AG04450 (cell line): ENCODE measurements at regions not wholly inside any gene's neighbourhood (a gene's known extent, or its start where the extent isn't known, plus 50 kb on each side); places are given as distances from the start of the nearest gene placed in this dataset.

ENCODE experiments used
- CTCF ChIA-PET: fragments of 300-600, 350-600 bp; formaldehyde crosslinking; extraction: SDS; loops from one replicate; lab custom pipeline; 2022; ENCODE audit warnings: antibody characterized with exemption, inconsistent platforms; lab: Charles Lee
- POLR2A ChIA-PET: fragments of 350-600 bp; formaldehyde crosslinking; extraction: SDS; loops from one replicate; lab custom pipeline; 2021; ENCODE audit warnings: antibody characterized with exemption, inconsistent platforms; lab: Yijun Ruan, JAX
- DNase-seq: peaks from one replicate; pipeline ENCODE4 v3.0.0-alpha.2; 2011; ENCODE audit warnings: low read depth, low spot score
- H3K27ac ChIP-seq: one replicate; pipeline ENCODE4 v1.5.1; 2012; ENCODE audit warnings: low read depth, low read length, control low read depth
- H3K27me3 ChIP-seq: one replicate; pipeline ENCODE4 v1.6.0; 2012; ENCODE audit warnings: low read length; ENCODE audit not compliant: control insufficient read depth, insufficient read depth
- H3K4me3 ChIP-seq: 2 replicates; pipeline ENCODE4 v1.5.1; 2011; ENCODE audit warnings: mild to moderate bottlenecking, low read depth, low read length, control low read depth
- H3K9me3 ChIP-seq: 2 replicates; pipeline ENCODE4 v1.5.1; 2012; ENCODE audit warnings: low read length; ENCODE audit not compliant: control insufficient read depth, insufficient read depth
- CTCF ChIP-seq: IDR thresholded peaks from 2 replicates; pipeline ENCODE4 v1.5.1; 2011; ENCODE audit warnings: low read depth, low read length, control low read depth, inconsistent platforms

GRCh38 chr5:133818869-133819600 lies 149.4 kb downstream of the C5orf15 start:
- H3K27ac ChIP-seq, result no peak overlapping the region
- H3K4me3 ChIP-seq, result no peak overlapping the region
- ChIA-PET CTCF (no interaction called here), POLR2A (no interaction called here)
- TF ChIP-seq CTCF, result no peak
- DNase-seq, result no peak
- peaks cover 9% of the 10 kb centered on the region for H3K27me3 ChIP-seq
- no peaks in the 10 kb centered on the region for H3K9me3 ChIP-seq

- TF ChIP-seq CTCF, result no peak
- POLR2A ChIA-PET, result no interaction called here
- H3K27me3 ChIP-seq, result peaks cover 9% of the 10 kb centered on the region
- no peak overlapping the region for H3K4me3 ChIP-seq
- no peak overlapping the region for H3K27ac ChIP-seq
- DNase-seq, result no peak
- CTCF ChIA-PET, result no interaction called here
- H3K9me3 ChIP-seq, result no peaks in the 10 kb centered on the region
These were observed 150.4 kb downstream of the C5orf15 start for GRCh38 chr5:133818031-133818431.

GRCh38 chr5:133817456-133817855 lies 151.0 kb downstream of the C5orf15 start:
- TF ChIP-seq CTCF, result no peak
- POLR2A ChIA-PET, result no interaction called here
- Histone ChIP-seq H3K9me3 (no peaks in the 10 kb centered on the region), H3K27me3 (peaks cover 9% of the 10 kb centered on the region), H3K27ac (no peak overlapping the region), H3K4me3 (no peak overlapping the region)
- CTCF ChIA-PET, result no interaction called here
- no peak for DNase-seq

- ChIA-PET CTCF (no interaction called here), POLR2A (no interaction called here)
- H3K27ac ChIP-seq, result no peak overlapping the region
- H3K4me3 ChIP-seq, result no peak overlapping the region
- no peaks in the 10 kb centered on the region for H3K9me3 ChIP-seq
- peaks cover 8% of the 10 kb centered on the region for H3K27me3 ChIP-seq
- DNase-seq, result no peak
- no peak for TF ChIP-seq CTCF
These were observed 151.6 kb downstream of the C5orf15 start for GRCh38 chr5:133816791-133817190.

- no peak for DNase-seq
- H3K9me3 ChIP-seq, result no peaks in the 10 kb centered on the region
- H3K4me3 ChIP-seq, result no peak overlapping the region
- ChIA-PET POLR2A (no interaction called here), CTCF (no interaction called here)
- no peak for TF ChIP-seq CTCF
- peaks cover 7% of the 10 kb centered on the region for H3K27me3 ChIP-seq
- H3K27ac ChIP-seq, result no peak overlapping the region
These were observed 154.3 kb downstream of the C5orf15 start for GRCh38 chr5:133814152-133814551.
